ENCODE measurements at regions not wholly inside any gene's neighbourhood (a gene's known extent, or its start where the extent isn't known, plus 50 kb on each side); places are given as distances from the start of the nearest gene placed in this dataset.
"Not testable (repeated sequence)": the region's sequence is repeated elsewhere in the genome, so short reads cannot be mapped to it uniquely, and the experiment has no call there.

DNA sequence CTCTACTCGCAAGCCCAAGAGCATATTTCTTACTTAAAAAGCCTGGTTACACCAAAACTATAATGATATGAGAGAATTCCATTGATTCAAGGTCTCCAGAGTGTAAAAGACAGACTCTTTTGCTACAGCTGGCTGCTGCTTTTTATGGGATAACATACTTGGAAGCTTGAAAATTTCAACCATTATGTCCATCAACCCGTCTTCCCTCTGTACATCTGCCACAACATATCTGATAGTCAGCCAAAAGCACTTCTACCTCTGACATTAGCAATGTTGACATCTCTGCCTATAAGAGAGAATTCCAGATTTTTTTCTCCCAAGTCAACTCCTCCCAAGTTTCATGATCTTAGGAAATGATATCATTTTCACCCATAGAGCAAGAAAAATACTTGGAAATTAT lies 54.4 kb upstream of the IQCM start:
- DNase-seq (ENCODE audit: low read depth in 2 of 2) = no peak

DNA sequence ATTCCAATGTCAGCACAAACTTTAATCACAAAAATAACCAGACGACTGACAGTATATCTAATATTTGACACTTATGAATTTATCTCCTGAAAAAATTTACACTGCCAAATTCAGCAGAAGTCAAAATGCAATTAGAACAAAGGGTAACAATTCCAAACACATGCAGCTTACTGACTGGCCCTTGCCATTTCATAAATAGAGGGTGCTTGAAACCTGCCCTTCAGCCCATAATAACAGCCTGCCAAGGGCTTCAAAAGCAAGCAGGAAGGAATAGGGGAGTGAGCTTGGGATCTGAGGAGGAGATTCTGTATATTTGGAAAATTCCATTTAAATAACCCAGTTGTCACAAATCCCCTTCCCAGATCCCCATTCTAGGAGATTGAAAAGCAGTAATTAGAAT lies 66.1 kb upstream of the IQCM start:
- DNase-seq (ENCODE audit: low read depth in 2 of 2) = no peak

DNA sequence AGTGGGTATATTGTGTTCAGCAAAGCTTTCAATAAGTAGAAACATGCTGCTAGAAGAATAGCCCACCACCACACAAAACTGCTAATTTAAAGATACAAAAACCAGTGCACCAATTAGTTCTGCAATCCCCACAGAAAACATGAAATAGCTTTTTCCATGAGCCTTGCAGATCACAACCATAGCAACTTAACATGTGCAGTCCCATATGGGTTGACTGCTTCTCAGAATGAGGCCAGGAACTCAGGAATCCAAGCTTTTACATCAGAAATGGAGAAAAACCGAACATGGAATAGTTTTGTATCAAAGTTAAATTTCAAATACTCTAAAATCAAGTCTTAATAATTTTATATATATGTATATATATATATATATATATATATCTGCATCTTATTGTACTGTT lies 66.6 kb upstream of the IQCM start:
- no peak for DNase-seq (ENCODE audit: low read depth in 2 of 2)

DNA sequence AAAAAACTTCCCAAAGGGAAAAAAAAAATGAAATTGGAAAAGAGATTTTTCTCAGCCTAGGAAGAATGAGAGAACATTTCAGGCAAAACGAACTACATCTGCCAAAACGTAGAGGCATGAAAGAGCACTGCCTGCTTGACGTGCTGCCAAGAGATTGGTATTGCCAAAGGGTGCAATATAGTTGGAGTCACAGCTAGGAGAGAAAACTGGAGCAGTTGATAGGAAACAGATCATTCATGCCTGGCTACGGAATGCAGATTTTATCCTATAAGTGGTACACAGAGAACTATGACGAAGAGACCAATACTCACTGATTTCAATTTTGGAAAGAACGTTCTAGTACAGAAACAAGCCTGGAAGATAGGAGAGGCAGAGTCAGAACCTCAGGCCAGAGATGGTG lies 68.4 kb upstream of the IQCM start:
- DNase-seq (ENCODE audit: low read depth in 2 of 2) = no peak

DNA sequence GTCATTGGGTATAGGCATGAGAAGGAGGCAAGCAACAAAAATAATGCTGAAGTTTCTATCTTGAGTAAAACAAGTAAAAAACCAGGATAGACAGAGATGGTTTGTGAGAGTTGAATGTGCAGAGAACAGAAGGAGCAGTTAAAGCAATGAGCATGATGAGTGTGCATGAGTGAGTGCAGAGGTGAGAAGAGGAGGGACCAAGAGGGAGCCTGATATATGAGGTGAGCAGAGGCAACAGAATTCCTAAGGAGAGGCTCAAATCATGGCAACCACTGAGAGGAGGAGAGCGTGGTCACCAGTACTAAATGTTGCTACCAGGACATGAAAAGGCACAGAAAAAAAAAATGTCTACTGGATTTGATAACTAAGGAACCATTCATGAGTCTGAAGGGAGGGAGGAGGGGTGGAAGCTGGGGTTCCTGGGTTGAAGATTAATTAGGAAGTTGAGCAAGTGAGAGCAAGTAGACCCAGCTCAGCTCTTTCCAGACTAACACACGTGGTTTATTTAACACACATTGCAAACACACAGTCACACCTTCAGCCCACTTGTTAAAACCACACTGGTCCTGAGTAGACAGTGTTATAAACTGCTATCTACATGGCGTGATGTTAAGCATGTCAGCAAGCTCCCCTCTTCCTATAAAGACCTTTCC lies 69.0 kb upstream of the IQCM start:
- DNase-seq (ENCODE audit: low read depth in 2 of 2) = no peak

GRCh38 chr4:149885896-149886295 lies 70.3 kb upstream of the IQCM start:
- DNase-seq (ENCODE audit: low read depth in 2 of 2) = no peak

DNA sequence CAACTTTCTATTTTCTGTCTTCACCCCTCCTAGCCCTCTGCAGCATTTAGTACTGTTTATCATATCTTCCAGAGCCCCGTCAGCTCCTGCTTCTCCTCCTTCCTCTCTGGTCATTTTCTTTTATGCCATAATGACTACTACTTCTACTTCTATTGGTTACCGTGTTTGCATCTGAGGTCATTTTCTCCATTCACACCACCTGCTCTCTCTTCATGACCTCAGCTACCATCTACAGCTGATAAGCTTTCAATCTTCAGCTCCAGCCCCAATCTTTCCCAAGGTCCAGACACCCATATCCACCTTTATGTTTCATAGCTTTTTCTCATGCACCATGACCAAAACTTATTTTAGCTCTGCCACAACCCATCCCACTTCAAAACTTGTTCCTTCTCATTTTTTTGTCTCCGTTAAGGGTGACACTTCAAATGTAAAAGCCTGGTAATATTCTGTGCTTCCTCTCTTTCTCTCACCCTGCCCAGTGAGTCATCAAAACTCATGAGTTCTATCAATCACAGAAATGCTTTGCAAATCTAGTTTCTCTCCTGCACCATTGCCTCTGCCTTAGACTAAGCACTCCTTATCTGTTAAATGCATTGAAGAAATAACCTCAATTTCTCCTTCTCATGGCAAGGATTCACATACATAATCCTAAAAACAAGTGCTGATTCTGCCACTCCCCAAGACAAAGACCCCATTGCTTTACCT lies 71.3 kb upstream of the IQCM start:
- DNase-seq (ENCODE audit: low read depth in 2 of 2) = no peak

GRCh38 chr4:149889991-149890390 lies 74.3 kb upstream of the IQCM start:
- no peak for DNase-seq (ENCODE audit: low read depth in 2 of 2)

- no peak for DNase-seq (ENCODE audit: low read depth in 2 of 2)
Observed at GRCh38 chr4:149890531-149890930, 74.9 kb upstream of the IQCM start.

DNA sequence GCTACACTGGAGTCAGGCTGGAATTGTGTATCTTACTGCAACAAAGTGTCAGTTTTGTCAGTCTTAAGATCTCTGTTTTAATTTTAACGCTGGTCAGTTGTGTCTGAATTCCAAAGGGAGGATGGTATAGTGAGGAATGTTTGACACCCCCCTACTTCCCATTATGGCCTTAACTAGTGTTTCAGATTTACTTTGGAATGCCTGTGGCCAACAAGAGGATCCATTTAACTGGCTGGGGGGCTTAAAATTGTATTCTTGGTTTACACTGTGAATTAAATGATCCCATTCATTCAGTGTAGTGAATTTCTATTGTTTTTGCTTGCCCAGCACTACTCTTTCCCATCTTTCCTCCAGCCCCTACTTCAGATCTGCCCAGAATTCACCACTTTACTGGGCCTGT lies 75.8 kb upstream of the IQCM start:
- no peak for DNase-seq (ENCODE audit: low read depth in 2 of 2)

GRCh38 chr4:149896432-149896831 lies 80.8 kb upstream of the IQCM start:
- no peak for DNase-seq (ENCODE audit: low read depth in 2 of 2)

DNA sequence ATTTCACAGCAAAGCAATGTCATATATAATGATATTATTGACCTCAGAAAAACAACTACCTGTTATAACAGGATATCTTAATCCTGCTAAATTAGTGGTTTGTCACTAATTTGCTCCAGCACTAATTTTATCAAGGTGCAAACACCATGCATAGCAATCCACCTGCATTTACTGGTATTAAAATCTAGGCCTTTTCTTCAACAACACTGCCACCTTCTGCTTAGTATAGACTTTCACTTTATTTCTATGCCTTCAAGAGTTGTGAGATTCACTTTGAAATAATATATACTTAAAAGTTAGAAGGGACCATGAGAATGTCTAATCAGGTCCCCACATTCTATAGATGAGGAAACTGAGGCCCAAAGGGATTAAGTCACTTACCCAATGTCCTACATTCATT lies 82.1 kb upstream of the IQCM start:
- DNase-seq (ENCODE audit: low read depth in 2 of 2) = no peak

GRCh38 chr4:149901128-149901527 lies 85.5 kb upstream of the IQCM start:
- DNase-seq (ENCODE audit: low read depth in 2 of 2) = no peak

DNA sequence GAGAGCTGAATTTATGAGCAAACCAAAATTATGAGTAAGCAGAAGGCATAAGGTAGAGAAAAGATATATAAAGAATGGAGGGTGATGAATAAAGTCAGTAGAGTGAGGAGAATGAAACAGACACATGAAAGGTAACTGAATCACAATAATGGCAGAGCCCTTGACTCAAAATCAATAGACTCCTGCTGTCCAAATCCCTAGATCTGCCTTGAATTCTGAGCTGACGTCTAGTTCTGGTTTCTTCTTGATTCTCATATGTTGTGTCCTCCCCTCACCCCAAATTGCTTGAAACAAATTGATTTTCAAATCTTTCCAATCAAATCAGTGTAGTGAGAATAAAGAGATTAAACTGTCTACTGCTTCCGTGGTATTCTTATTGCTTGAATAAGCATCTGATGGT lies 86.6 kb upstream of the IQCM start:
- no peak for DNase-seq (ENCODE audit: low read depth in 2 of 2)

DNA sequence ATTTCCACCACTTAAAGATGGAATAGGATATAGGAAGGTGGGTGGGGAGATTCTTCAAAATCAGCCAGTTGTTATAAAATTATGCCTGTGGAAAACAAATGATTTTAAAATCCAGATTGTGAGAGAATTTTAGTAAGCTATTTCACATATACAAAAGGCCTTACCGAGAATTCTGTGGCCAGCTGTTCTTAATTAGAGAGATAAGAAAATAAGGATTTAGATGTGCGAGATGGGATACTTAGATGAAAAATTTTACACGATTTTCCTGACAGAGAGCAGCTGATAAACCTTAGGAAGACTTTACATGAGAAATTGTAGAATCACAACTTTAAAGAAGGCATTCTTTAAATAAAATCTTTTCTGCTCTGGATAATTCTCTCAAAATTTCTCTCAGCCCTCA lies 94.5 kb upstream of the IQCM start:
- DNase-seq (ENCODE audit: low read depth in 2 of 2) = no peak

- DNase-seq (ENCODE audit: low read depth in 2 of 2) = no peak
Observed at GRCh38 chr4:149910604-149911350, 95.1 kb upstream of the IQCM start.

GRCh38 chr4:149911354-149911753 lies 95.7 kb upstream of the IQCM start:
- DNase-seq (ENCODE audit: low read depth in 2 of 2) = no peak

GRCh38 chr4:149912000-149912399 lies 96.4 kb upstream of the IQCM start:
- DNase-seq (ENCODE audit: low read depth in 2 of 2) = no peak

DNA sequence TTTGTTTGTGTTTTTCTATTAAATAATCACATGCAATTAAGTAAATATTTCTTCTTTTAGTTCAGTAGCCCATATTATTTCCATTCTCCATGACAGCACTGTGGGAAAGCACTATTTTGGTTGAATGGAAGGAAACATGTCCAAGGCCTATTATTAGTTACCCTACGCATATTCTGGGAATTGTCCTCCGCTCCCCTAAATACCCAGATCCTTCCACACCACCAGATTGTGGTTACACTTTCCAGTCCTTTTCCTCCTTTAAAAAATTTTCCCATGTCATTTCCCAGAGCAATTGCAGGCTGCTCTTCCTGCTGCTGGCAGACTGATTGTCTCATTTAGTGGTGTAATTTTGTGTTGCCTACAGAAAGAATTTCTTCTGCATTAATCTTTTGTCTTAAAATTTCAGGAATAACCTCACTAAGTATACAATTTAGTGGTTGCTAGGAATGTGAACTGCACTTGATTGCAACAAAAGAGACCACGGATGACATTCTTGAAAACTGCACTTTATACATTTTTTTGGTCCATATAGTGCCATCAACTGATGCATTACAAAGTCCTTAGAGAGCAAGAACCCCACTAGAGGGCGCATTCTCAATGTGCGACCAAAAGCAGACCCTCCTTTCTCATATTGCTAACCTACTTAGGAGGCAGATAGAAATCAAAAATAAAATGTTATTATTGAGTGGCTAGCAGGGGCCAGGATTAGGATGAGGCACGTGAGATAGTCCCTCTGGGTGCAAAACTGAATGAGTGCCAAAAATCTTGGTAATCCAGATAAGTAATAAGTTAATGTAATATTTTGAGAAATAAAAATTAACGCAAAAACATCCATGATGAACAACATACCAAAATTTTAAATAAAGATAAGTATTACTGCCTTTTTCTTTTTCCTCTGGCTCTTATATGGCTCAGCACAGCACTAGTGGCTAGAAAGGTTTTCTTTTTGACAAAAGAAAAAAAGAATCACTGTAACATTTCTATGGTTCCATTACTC lies 98.8 kb upstream of the IQCM start:
- DNase-seq (ENCODE audit: low read depth in 2 of 2) = peak in 1 of 2 donors; percentile 5

DNA sequence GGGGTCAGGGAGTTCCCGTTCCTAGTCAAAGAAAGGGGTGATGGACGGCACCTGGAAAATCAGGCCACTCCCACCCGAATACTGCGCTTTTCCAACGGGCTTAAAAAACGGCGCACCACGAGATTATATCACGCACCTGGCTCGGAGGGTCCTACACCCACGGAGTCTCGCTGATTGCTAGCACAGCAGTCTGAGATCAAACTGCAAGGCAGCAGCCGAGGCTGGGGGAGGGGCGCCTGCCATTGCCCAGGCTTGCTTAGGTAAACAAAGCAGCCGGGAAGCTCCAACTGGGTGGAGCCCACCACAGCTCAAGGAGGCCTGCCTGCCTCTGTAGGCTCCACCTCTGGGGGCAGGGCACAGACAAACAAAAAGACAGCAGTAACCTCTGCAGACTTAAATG lies 100.1 kb upstream of the IQCM start:
- not testable (repeated sequence) for DNase-seq (ENCODE audit: low read depth in 2 of 2)

DNA sequence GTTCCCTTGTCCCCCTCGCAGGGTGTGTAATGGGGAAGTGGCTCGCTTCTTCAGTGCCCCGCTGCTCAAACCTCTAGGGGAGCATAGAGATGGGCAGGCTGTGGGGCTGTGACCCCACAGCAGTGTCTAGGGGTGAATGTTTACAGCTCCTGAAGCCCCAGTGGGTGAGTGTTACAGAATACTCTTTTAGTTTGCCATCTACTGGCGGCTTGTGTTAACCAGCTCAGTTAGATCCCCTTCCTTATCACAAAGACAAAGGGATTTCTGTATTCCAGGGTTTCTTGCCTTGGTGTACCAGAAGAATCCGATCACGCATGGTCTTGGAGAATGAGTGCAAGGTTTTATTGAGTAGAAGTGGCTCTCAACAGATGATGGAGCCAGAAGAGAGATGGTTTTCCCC lies 108.1 kb upstream of the IQCM start:
- DNase-seq (ENCODE audit: low read depth in 2 of 2) = no peak

DNA sequence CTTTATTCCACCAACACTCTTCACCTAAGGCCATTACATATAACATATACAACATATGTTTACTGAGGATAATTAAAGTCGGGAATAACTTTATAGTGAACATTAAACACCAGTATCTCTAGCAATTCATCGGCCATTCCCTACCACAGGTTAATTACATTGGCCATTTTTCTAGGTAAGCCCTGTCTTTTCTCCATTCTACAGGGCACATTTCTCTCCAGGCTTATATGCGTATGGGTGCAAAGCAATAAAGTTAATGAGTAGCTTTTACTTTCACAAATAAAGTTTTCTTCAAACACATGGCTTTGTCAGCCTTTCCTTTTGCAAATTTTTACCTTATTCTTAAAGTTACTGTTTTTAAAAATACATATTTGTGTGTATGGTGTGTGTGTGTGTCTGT lies 111.9 kb upstream of the IQCM start:
- no peak for DNase-seq (ENCODE audit: low read depth in 2 of 2)
